ENCODE measurements at regions not wholly inside any gene's neighbourhood (a gene's known extent, or its start where the extent isn't known, plus 50 kb on each side); places are given as distances from the start of the nearest gene placed in this dataset.
"Not testable (repeated sequence)": the region's sequence is repeated elsewhere in the genome, so short reads cannot be mapped to it uniquely, and the experiment has no call there.

DNA sequence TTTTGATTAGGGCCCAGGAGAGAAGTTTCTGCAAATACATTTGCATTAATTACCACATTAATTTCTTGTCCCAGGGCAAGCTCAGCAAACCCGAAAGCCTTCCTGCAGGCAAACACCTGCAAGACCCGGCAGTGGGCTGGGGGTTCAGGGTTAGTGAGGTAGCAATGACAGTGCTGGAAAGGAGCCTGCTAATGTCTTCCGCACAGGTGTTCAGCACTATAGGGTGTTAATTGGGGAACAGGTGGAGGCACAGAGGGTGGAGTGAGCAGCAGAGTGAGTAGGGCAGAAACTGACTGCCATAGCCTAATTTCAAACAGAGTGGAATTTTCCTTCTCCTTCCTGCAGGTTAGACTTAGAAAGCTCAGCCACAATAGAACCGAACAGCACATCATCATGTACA, 50.9 kb upstream of the UBASH3B start:
- no peak for DNase-seq

DNA sequence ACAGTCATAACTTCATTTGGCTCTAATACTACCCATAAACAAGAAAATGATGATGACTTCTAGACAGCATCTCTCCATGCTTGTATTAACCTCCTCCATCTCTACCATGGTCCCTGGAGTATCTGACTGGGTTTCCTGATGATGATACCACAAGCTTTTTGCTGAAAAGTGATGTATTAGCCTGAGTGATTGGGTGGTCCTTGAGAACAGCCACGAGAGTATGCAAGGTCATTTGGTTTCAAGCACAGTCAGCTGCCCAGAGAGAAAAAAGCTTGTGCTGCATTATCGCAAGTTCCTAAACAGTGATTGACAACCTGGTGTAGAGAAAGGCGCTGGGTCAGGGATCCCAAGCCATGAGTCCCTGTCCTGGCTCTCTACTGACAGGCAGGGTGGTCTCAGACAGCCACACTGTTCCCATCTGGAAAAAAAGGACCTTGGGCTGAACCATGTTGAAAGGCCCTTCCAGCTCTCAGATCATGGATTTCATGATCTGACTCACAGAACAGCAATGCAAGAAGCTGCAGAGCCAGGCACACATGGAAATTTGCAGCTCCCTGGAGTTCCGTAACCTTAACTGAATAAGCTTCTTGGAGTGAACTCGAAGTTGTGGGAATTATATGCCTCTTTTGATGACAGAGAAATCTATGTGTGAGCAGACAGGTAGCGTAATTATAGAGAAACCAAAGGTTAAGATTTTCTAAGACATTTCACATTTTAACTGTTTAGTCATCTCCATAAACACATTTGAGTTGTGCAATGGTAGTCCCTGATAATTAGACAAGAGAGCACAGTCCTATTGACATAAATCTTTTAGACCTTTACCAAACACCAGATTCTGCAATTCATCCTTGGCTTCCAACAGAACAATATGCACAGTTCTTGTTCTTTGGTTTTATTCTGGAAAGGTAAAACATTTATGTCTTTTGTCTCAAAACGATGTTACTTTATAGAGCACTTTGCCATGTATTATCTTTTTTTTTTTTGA, 54.1 kb upstream of the UBASH3B start:
- no peak for DNase-seq

DNA sequence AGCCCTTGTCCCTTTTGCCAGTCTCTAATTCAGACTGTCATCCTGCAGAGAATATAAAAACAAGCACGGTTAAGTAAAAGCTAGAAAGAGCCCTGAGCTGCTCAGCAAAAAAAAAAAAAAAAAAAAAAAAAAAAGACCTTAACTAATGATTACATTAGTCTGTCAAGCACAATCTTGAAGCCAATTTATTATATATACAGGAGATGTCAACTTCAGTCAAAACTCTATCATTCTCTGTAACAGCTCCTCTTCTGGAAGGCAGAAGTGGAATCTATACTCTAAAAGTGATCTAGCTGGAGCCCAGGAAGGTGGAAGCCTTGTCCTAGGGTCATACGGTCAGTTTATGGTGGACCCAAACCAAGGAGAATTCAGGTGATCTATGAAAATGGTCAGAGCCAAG, 55.2 kb upstream of the UBASH3B start:
- no peak for DNase-seq

DNA sequence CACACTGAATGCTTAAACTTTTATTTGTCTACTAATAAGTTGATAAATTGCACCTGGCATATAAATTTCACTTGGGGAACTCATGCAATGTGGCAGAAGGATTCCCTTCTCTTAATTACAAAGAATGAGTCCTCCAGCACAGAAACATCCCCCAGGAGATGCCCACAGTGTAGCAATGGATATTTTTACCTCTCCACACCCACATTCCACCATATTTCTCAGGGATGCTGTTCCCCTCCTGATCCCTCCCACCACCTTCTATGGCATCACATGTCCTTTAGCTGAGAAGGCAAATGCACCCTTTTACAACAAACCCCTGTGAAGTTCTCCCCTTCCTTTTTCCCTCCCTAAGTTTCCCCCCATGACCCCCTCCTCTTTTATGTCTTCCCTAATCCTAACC, 56.1 kb upstream of the UBASH3B start:
- DNase-seq: no peak

DNA sequence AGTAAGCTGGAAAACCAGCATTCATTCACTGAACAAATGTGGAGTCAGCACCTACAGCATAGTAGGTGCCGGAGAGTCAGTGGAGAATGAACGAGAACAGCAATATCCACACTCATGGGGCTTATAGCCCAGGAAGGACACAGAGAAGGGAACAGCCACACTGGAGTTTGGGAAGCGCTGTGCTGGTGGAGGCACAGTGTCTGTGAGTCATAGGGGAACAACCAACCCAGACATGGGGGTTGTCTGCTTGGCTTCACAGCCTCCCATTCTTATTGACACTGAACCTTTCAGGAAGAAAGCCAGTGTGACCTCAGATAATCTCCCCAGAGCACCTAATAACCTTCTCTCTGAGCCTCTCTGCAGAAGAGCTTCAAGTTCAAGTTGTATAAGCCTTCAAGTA, 56.6 kb upstream of the UBASH3B start:
- no peak for DNase-seq

DNA sequence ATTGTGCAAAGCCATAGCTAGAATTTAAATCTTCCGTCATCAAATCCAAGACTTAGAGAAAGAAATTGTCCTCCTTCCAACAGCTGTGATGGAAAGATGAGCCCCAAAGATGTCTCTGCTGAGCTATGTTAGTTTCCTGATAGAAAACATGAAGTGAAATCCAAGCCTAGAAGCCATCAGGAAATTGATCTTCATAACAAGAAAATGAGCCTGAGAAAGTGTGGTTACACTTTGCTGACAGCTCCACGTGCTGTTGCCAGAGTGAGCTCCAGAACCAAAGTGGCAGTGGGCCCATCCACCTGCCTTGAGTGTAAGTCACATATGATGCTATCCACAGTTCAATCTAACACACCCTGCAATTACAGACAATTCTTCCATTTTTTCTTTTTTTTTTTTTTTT, 58.0 kb upstream of the UBASH3B start:
- DNase-seq: no peak

DNA sequence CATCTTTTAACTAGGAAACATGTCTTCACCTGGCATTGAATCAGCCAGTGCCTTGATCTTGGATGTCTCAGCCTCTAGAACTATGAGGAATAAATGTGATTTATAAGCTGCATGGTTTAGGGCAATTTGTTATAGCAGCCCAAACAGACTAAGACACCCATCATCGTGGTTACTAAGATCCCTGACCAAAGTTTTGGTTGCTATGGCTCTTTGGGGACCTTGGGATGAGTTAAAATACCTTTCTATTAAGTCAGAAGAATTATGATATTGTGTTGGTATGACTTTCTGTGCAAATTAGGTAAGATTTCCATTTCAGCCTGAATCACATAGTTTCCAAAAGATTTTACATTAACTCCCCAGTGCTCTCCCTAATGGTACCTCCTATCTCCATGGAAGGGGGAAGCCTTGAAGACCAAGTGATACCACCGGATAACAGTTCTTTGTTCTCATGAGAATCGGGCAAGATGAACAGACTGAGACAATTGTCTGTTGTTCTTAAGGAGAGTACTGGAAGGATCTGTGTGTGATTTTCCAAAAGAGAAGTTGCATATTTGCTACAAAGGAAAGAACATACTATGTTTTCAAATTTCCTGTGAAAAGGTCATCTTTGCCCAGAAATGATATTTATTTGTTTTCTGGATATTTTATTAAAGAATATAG, 60.4 kb upstream of the UBASH3B start:
- DNase-seq: no peak

DNA sequence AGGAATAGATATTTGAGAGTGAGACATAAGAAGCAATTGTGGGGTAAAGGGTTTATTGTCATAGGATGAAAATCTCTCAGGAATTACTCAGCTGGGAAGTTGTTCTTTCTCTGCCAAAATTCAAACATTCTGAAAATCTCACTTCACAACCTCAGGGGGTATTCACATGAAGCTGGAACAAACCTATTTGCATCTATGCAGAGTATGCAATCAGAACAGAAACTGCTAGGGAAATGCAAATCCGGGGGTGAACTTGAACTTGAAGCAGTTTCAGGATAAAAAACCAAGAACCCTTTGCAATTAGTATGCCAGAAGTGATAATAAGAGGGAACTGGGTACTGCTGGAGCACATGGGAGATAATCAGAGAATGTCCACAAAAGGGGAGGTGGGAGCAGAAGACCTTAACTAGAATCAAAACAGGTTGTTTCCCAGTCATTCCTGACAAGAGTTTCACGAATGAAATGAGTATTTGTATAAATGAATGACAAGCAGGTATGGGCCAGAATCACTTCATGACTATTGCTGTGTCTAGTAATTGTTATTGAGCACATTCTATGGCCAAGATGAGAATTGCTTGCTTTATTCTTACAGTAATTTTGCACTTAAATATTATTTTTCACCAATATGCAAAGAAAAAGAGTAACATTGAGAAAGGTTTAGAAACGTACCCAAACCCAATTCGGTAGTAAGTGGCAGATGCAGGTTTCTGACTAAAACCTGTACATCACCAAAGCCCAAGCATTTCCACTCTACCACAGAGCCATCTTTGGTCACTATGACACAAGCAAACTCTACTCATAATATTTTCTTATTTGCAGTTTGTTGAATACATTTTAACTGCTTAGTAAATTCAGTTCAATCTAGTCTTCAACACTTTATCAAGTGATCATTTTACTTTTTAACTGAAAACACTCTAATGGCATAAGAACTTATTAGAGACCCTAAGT, 61.8 kb upstream of the UBASH3B start:
- no peak for DNase-seq

DNA sequence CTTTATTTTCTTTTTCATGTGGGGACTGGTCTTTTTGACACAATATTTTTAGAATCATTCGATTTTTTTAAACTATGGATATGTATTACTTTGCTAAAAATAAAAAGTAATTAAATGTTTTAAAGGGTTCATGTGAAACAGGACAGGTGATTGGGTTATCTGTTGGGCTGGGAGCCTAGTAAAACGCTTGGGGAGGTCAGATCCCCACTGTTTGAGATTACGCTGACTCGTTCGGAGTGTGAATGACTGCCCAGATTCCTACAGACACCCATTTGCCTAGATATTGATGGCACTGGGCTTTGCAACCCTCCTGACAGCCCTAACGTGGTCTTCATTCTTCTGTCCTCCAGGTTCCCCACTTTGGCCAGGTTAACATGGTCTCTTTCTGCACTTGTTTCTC, 62.9 kb upstream of the UBASH3B start:
- no peak for DNase-seq

DNA sequence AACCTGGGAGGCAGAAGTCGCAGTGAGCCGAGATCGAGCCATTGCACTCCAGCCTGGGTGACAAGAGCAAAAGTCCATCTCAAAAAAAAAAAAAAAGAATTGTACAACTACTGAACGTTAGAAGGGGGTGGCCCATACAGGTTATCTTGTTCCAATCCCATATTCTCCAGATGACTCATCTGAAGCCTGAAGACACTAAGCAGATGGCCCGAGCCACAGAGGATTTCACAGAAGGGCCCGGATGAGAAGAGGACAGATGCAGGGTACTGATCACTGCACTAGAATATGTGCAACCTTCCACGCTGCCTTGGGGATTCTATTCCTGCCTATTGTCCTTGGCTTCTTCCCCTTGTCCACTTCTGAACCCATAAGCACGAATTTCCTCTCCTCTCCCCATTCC, 70.9 kb upstream of the UBASH3B start:
- DNase-seq: no peak

DNA sequence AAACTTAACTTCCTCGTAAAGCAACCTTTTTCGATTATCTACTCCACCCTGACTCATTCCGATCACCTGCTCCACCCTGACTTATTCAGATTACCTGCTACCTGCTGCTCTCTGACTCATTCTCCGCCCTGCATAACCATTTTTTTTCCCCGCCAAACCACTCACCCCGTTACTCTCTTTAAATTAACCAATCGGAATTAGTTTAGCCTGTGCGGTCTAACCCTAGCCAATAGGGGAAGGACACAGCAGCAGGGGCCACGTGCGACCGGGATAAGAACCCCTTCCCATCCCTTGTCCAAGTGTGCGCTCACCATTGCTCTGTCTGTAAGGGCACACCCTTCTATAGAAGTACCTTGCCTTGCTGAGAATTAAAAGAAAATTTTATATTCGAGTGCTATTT, 75.5 kb upstream of the UBASH3B start:
- DNase-seq: not testable (repeated sequence)

DNA sequence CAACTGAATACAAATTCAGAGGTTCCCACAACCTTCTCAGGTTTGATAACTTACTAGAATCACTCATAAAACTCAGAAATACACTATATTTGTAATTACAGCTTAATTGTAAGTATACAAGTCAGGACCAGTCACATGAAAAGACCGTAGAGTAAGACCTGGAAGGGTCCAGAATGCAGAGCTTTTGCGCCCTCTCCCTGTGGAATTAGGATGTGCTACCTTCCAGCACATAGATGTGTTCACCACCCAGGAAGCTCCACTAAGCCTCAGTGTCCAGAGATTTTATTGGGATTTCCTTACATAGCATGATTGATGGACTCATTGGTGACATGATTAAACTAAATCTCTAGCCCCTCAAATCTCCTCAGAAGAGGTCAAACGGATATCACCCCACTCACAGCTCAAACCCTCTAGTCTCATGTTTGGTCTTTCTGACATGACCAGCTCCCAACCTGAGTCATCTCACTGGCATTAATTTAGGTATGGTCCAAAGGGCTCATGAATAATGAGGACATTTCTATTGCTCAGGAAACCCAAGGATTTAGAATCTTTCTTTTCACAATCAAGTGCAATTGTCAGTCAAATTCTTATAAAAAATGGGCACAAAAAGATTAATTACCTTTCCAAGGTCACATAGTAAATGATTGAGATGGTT, 77.2 kb upstream of the UBASH3B start:
- DNase-seq: no peak

DNA sequence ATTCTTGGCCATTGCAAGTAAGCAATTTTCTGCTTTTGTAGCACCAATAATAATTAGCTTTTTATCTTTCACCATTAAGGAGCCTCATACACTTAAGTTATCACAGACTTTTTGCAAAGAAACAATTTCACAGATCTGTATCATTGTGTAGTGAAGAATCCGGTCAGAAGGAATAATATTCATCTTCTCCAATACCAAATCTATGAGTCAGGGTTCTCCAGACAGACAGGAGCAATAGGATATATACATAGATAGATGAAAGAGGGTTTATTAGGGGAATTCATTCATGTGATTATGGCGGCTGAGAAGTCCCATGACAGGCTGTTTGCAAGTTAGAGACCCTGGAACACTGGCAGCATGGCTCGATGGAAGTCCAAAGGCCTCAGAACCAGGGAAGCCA, 82.9 kb upstream of the UBASH3B start:
- no peak for DNase-seq

DNA sequence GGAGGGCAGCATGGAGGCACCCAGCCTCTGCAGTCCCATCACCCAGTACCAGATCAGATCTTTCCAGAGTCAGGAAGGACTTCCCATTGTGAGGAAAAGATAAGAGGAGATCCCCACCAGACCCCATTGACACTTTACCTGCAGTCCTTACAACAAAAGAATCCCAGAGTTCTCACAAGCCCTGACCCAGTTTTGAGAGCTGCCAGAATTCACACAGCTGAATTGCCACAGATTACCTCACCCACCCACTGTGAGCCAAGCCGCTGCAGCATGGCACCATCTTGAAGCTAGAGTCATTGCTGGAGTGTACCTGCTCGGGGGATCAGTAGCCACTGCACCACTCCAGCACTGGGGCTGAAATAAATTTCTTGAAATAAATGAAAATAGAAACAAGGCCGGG, 91.8 kb upstream of the UBASH3B start:
- no peak for DNase-seq

DNA sequence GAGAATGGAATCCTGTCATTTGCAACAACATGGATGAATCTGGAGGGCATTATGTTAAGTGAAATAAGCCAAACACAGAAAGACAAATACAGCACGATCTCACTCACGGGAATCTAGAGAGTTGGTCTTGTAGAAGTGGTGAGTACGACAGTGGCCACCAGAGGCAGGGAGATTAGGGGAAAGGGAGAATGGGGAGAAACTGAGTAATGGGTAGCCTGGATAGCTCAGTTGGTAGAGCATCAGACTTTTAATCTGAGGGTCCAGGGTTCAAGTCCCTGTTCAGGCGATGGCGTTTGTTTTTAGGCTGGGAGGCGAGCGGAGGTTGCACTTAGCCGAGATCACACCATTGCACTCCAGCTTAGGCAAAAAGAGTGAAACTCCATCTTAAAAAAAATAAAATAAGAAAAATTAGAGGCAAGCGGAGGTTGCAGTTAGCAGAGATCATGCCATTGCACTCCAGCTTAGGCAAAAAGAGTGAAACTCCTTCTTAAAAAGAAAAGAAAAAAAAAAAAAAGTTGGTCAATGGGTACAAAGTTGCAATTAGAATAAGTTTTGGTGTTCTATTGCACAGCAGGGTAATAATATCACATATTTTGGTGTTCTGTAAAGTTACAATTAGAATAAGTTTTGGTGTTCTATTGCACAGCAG, 95.7 kb upstream of the UBASH3B start:
- DNase-seq: no peak

DNA sequence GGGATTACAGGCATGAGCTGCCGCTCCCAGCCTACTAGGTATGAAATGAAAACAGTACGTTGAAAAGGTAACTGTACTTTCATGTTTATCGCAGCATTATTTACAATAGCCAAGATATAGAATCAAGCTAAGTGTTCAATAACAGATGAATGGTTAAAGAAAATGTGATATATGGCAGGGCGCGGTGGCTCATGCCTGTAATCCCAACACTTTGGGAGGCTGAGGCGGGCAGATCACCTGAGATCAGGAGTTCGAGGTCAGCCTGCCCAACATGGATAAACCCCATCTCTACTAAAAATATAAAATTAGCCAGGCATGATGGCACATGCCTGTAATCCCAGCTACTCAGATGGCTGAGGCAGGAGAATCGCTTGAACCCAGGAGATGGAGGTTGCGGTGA, 96.3 kb upstream of the UBASH3B start:
- not testable (repeated sequence) for DNase-seq

DNA sequence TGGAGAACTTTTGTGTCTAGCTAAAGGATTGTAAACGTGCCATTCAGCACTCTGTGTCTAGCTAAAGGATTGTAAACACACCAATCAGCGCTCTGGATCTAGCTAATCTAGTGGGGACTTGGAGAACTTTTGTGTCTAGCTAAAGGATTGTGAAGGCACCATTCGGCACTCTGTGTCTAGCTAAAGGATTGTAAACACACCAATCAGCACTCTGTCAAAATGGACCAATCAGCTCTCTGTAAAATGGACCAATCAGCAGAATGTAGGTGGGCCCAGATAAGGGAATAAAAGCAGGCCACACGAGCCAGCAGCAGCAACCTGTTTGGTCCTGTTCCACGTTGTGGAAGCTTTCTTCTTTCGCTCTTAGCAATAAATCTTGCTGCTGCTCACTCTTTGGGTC, 98.4 kb upstream of the UBASH3B start:
- not testable (repeated sequence) for DNase-seq

DNA sequence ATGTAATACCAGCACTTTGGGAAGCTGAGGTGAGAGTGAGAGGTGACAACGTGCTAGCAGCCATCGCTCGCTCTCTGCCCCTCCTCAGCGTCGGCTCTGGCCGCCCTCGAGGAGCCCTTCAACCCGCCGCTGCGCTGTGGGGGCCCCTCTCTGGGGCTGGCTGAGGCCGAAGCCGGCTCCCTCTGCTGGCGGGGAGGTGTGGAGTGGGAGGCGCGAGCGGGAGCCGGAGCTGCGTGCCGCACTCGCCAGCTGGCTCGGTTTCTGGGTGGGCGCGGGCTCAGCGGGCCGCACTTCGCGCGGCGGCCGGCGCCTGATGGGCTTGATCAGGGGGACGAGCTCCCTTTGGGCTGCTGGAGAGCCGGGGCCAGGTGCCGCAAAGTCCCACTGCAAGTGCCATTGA, 98.9 kb upstream of the UBASH3B start:
- DNase-seq: peak; percentile 68

DNA sequence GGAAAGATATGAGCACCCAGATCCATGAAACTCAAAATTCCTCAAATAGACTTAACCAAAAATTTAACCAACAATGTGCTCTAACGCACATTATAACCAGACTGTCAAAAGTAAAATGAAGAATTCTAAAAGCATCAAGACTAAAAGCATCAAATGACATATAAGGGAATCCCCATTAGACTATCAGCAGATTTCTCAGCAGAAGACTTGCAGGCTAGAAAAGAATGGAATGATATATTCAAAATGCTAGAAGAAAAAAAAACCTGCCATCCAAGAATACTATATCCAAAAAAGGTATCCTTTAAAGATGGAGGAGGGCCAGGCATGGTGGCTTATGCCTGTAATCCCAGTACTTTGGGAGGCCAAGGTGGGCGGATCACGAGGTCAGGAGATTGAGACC, 117.5 kb upstream of the UBASH3B start:
- no peak for DNase-seq

DNA sequence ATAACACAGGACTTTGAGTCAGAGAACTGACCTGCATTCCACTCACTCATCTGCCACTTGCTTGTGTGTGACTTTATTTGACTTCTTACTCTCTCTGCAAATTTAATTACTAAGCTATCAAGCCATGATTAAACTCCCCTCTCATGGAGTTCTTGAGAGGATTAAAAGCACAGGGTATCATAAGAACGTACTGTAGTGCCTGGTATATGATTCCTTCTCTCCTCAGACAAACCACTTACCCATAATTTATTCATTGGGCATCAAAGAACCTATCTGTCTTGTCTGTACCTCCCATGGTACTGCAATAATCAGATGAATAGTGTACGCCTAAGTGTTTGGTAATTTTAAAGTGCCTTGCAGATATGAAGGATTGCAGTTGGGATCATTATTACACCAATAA, 130.6 kb upstream of the UBASH3B start:
- no peak for DNase-seq

DNA sequence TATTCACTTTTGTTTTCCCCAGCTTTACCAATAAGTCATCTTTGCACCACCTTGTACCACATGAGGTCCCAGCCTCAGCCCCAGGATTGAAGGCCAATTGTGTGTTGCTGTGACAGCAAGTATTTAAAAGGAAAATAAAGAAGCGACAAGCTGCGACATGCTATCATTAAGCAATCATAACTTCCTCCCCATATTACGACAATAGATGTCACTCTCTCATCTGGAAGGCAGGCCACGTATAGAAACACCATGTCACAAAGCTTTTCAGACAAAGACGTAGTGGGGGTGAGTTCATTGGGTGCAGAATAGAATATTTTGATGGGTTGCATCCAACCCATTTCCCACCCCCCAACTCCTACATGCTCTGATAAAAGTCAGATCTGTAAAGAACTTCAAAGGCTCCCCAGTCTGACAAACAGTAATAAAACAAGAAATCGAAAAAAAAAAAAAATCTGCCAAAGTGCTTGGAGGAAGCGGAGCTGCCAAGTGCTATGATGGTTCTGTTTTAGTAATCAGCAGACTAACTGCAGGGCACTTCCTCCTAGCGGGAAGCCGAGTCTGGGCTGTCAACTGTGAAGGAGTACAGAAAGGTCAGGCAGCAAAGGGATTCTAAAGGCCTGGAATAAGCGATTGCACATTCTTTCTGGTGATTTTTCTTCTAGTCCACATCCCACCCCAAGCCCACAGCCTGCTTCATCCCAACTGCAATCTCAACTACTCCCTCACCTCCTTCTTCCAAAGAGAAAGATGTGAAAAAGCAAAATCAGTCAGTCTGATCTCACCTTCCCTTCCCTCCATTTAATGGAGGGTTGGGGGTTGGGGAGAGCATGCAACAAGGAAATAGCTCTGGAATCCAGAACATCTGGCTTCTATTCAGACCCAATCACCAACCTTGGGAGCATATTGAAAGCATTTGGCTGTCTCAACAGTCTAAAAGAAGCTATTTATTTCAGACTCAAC, 131.4 kb upstream of the UBASH3B start:
- DNase-seq: peak; percentile 25
